ENCODE measurements at regions not wholly inside any gene's neighbourhood (a gene's known extent, or its start where the extent isn't known, plus 50 kb on each side); places are given as distances from the start of the nearest gene placed in this dataset.

- DNase-seq: no peak
- no peaks in the 10 kb centered on the region for H3K36me3 Mint-ChIP-seq (ENCODE audit: low read depth)
- H3K4me1 Mint-ChIP-seq (ENCODE audit: low read depth): no peaks in the 10 kb centered on the region
- no peak overlapping the region for H3K4me3 Mint-ChIP-seq
- H3K27ac Mint-ChIP-seq: no peak overlapping the region
- H3K27me3 Mint-ChIP-seq: peaks cover 18% of the 10 kb centered on the region
- no peaks in the 10 kb centered on the region for H3K9me3 Mint-ChIP-seq
Observed at GRCh38 chr3:66165660-66166059, 55.1 kb upstream of the SLC25A26 start.

DNA sequence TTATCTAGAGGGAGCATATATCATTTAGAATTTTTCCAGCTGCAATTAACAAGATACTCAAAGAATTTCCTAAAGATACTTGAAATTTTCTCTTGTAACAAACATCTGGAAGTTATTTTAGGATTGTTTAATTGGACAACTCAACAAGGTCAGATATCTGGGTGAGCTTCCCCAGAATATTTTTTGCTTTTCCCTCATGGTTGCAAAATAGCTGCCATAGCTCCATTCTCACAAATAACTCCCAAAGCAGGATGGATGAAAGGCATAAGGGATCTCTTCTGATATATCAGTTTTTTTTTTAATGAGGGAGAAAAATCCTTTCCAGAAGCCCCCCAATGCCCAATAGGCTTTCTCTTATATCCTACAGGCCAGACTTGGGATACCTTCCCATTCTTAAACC lies 56.6 kb upstream of the SLC25A26 start:
- H3K36me3 Mint-ChIP-seq (ENCODE audit: low read depth): no peaks in the 10 kb centered on the region
- H3K4me1 Mint-ChIP-seq (ENCODE audit: low read depth): no peaks in the 10 kb centered on the region
- no peaks in the 10 kb centered on the region for H3K9me3 Mint-ChIP-seq
- H3K4me3 Mint-ChIP-seq: no peak overlapping the region
- peaks cover 18% of the 10 kb centered on the region for H3K27me3 Mint-ChIP-seq
- H3K27ac Mint-ChIP-seq: no peak overlapping the region
- no peak for DNase-seq

- Mint-ChIP-seq H3K4me3 (no peak overlapping the region), H3K27me3 (peaks cover 18% of the 10 kb centered on the region), H3K9me3 (no peaks in the 10 kb centered on the region), H3K36me3 (ENCODE audit: low read depth) (no peaks in the 10 kb centered on the region), H3K27ac (no peak overlapping the region), H3K4me1 (ENCODE audit: low read depth) (no peaks in the 10 kb centered on the region)
- DNase-seq: no peak
Observed at GRCh38 chr3:66163222-66163621, 57.6 kb upstream of the SLC25A26 start.

DNA sequence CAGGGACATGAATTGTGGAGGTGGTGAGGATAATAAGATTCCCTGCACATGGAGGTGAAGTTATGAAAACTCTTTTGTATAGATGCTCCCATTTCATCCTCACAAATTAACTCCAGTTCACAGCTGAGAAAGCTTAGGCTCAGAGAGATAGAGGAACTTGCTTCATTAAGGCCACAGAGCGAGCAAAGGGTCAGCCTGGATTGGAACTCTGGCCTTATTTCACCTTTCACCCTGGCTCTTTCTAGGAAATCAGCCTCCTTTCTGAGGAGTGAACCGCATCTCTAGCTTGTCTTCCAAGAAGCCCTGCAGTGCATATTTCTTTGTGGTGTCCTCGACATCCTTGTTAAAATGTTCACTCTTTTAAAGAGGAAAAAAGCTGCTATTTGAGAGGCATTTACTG lies 58.0 kb upstream of the SLC25A26 start:
- DNase-seq: no peak
- Mint-ChIP-seq H3K9me3 (no peaks in the 10 kb centered on the region), H3K4me3 (no peak overlapping the region), H3K36me3 (ENCODE audit: low read depth) (no peaks in the 10 kb centered on the region), H3K4me1 (ENCODE audit: low read depth) (no peaks in the 10 kb centered on the region), H3K27ac (no peak overlapping the region), H3K27me3 (peaks cover 18% of the 10 kb centered on the region)

GRCh38 chr3:66158933-66159683 lies 61.7 kb upstream of the SLC25A26 start:
- Mint-ChIP-seq H3K4me3 (no peak overlapping the region), H3K36me3 (ENCODE audit: low read depth) (no peaks in the 10 kb centered on the region), H3K27ac (no peak overlapping the region), H3K9me3 (no peaks in the 10 kb centered on the region), H3K4me1 (ENCODE audit: low read depth) (no peaks in the 10 kb centered on the region), H3K27me3 (peaks cover 25% of the 10 kb centered on the region)
- DNase-seq: no peak

GRCh38 chr3:66154444-66154861 lies 66.3 kb upstream of the SLC25A26 start:
- Mint-ChIP-seq H3K4me1 (ENCODE audit: low read depth) (no peaks in the 10 kb centered on the region), H3K36me3 (ENCODE audit: low read depth) (no peaks in the 10 kb centered on the region), H3K4me3 (no peak overlapping the region), H3K9me3 (no peaks in the 10 kb centered on the region), H3K27me3 (peaks cover 30% of the 10 kb centered on the region), H3K27ac (no peak overlapping the region)
- DNase-seq: no peak

- DNase-seq: no peak
- Mint-ChIP-seq H3K4me3 (no peak overlapping the region), H3K27ac (no peak overlapping the region), H3K9me3 (no peaks in the 10 kb centered on the region), H3K27me3 (peaks cover 30% of the 10 kb centered on the region), H3K4me1 (ENCODE audit: low read depth) (no peaks in the 10 kb centered on the region), H3K36me3 (ENCODE audit: low read depth) (no peaks in the 10 kb centered on the region)
Observed at GRCh38 chr3:66153481-66154443, 67.0 kb upstream of the SLC25A26 start.

GRCh38 chr3:66152336-66152735 lies 68.5 kb upstream of the SLC25A26 start:
- Mint-ChIP-seq H3K36me3 (ENCODE audit: low read depth) (no peaks in the 10 kb centered on the region), H3K27me3 (peaks cover 30% of the 10 kb centered on the region), H3K4me1 (ENCODE audit: low read depth) (no peaks in the 10 kb centered on the region), H3K27ac (no peak overlapping the region), H3K4me3 (no peak overlapping the region), H3K9me3 (no peaks in the 10 kb centered on the region)
- DNase-seq: no peak

DNA sequence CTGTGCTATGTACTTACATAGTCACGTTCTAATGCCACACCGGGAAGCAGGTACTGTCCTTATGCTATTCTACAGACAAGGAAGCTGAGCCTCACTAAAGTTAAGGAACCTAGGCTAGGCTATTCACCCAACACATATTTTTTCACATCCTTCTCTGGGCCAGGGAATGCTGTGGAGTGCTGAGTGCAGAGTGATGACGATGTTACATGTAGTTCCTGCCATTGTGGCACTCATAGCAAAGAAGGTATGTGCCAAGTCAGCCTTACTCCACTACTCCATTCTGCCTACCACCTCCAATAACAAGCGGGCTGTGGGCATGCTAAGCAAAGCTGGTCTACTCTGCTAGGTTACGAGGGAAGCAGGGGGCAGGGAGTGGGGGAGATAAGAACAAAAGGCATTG lies 69.8 kb upstream of the SLC25A26 start:
- Mint-ChIP-seq H3K27me3 (peaks cover 30% of the 10 kb centered on the region), H3K4me1 (ENCODE audit: low read depth) (no peaks in the 10 kb centered on the region), H3K9me3 (no peaks in the 10 kb centered on the region), H3K27ac (no peak overlapping the region), H3K4me3 (no peak overlapping the region), H3K36me3 (ENCODE audit: low read depth) (no peaks in the 10 kb centered on the region)
- no peak for DNase-seq

DNA sequence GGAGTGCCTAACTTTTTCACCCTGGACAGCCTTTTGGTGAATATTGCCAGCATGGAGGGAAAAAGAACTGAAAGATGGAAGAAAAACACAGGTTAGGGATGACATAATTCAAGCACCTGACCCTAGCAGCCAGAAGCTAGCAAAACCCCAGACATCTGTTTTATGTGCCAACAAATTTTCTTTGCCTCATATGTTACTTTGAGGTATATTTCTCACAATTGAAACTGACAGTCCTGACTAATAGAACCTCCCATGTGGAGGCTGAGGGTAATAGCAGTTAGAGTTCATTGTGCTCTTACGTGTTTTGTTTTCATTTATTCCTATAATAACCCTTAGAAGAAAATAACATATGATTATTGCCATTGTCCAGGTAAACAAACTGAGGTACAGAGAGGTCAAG lies 71.5 kb upstream of the SLC25A26 start:
- Mint-ChIP-seq H3K4me3 (no peak overlapping the region), H3K27me3 (peaks cover 24% of the 10 kb centered on the region), H3K9me3 (no peaks in the 10 kb centered on the region), H3K4me1 (ENCODE audit: low read depth) (no peaks in the 10 kb centered on the region), H3K27ac (no peak overlapping the region), H3K36me3 (ENCODE audit: low read depth) (no peaks in the 10 kb centered on the region)
- no peak for DNase-seq

GRCh38 chr3:66145408-66145733 lies 75.4 kb upstream of the SLC25A26 start:
- H3K27ac Mint-ChIP-seq: no peak overlapping the region
- H3K36me3 Mint-ChIP-seq (ENCODE audit: low read depth): no peaks in the 10 kb centered on the region
- no peaks in the 10 kb centered on the region for H3K9me3 Mint-ChIP-seq
- no peak for DNase-seq
- H3K4me3 Mint-ChIP-seq: no peak overlapping the region
- H3K27me3 Mint-ChIP-seq: no peaks in the 10 kb centered on the region
- H3K4me1 Mint-ChIP-seq (ENCODE audit: low read depth): no peaks in the 10 kb centered on the region

- Mint-ChIP-seq H3K4me3 (no peak overlapping the region), H3K27ac (no peak overlapping the region), H3K9me3 (no peaks in the 10 kb centered on the region), H3K36me3 (ENCODE audit: low read depth) (no peaks in the 10 kb centered on the region), H3K27me3 (no peaks in the 10 kb centered on the region), H3K4me1 (ENCODE audit: low read depth) (no peaks in the 10 kb centered on the region)
- DNase-seq: no peak
Observed at GRCh38 chr3:66144568-66145407, 76.0 kb upstream of the SLC25A26 start.

DNA sequence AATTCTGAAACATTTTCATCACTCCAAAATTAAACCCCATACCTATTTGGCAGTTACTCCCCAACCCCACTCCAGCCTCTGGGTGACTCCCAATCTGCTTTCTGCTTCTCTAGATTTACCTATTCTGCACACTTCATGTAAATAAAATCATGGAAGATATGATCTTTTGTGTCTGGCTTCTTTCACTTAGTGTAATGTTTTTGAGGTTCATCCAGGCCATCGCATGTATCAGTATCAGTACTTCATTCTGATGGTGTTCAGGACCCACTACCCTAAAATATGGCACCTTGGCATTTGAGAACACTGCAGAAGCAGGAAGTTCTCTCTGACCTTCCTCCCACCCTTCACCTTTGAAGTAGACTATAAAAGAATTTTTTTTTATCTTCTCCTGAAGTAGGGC lies 78.7 kb upstream of the SLC25A26 start:
- H3K9me3 Mint-ChIP-seq: no peaks in the 10 kb centered on the region
- H3K27ac Mint-ChIP-seq: no peak overlapping the region

GRCh38 chr3:66140743-66141372 lies 79.9 kb upstream of the SLC25A26 start:
- Mint-ChIP-seq H3K4me1 (ENCODE audit: low read depth) (no peaks in the 10 kb centered on the region), H3K27me3 (peaks cover 8% of the 10 kb centered on the region), H3K27ac (no peak overlapping the region), H3K9me3 (no peaks in the 10 kb centered on the region), H3K36me3 (ENCODE audit: low read depth) (no peaks in the 10 kb centered on the region), H3K4me3 (no peak overlapping the region)
- DNase-seq: no peak

More for the DNA sequence above, 78.7 kb upstream of the SLC25A26 start:
- Mint-ChIP-seq H3K36me3 (ENCODE audit: low read depth) (no peaks in the 10 kb centered on the region), H3K4me3 (no peak overlapping the region), H3K27me3 (peaks cover 8% of the 10 kb centered on the region), H3K4me1 (ENCODE audit: low read depth) (no peaks in the 10 kb centered on the region)
- no peak for DNase-seq

Data from activated T-cell treated with anti-CD3 and anti-CD28 coated beads, Interleukin-2, amount 50 U/mL, for 24 hours (primary cell).